Upper lobe of left lung (tissue), 4 donors: ENCODE measurements at regions not wholly inside any gene's neighbourhood (a gene's known extent, or its start where the extent isn't known, plus 50 kb on each side); places are given as distances from the start of the nearest gene placed in this dataset.

Source experiments
- POLR2AphosphoS5 ChIP-seq, 2 donors: sonication (generic); formaldehyde crosslinking; IDR thresholded peaks; one replicate each; pipeline ENCODE4 v1.5.1; 2017; ENCODE audit warnings: antibody characterized with exemption in 2 of 2
- TF ChIP-seq, protein P1 (sequence below), 6 experiments: fragments of 450-650 bp in 4 of 6; fragments of 200-600 bp in 2 of 6; sonication (generic) in 2 of 6; IDR thresholded peaks; one replicate each; pipeline ENCODE4 v1.5.1; 2016 to 2019; ENCODE audit warnings: antibody characterized with exemption in 6 of 6

DNA sequence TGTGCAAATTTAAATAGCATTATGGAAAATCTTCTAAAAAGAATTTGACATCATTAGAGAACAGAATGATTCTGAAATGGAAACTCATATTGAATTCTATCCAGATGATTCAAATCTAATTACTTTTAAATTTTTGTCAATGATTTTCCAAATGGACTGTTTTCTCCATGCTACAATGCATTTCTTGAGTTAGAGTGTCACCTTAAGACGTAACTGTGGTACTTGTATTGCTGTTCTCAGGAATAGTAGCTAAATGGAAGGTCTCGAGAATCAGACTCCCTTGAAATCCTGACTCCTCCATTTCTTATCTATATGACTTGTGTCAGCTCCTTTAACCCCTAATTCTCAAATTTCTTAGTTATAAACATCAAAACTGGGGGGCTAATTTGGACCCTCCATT is 102.3 kb downstream of the P2RY1 start:
- TF ChIP-seq POLR2AphosphoS5 (IDR thresholded peaks at IDR 0.05) = no peak
- TF ChIP-seq, protein P1, sequence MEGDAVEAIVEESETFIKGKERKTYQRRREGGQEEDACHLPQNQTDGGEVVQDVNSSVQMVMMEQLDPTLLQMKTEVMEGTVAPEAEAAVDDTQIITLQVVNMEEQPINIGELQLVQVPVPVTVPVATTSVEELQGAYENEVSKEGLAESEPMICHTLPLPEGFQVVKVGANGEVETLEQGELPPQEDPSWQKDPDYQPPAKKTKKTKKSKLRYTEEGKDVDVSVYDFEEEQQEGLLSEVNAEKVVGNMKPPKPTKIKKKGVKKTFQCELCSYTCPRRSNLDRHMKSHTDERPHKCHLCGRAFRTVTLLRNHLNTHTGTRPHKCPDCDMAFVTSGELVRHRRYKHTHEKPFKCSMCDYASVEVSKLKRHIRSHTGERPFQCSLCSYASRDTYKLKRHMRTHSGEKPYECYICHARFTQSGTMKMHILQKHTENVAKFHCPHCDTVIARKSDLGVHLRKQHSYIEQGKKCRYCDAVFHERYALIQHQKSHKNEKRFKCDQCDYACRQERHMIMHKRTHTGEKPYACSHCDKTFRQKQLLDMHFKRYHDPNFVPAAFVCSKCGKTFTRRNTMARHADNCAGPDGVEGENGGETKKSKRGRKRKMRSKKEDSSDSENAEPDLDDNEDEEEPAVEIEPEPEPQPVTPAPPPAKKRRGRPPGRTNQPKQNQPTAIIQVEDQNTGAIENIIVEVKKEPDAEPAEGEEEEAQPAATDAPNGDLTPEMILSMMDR (IDR thresholded peaks at IDR 0.05) = no peak
